ENCODE measurements at regions not wholly inside any gene's neighbourhood (a gene's known extent, or its start where the extent isn't known, plus 50 kb on each side); places are given as distances from the start of the nearest gene placed in this dataset.
"Not testable (repeated sequence)": the region's sequence is repeated elsewhere in the genome, so short reads cannot be mapped to it uniquely, and the experiment has no call there.

- DNase-seq = no peak
Observed at GRCh38 chr1:30101487-30102227, 621.7 kb downstream of the MATN1 start.

- no peak for DNase-seq
Observed at GRCh38 chr1:30101016-30101415, 622.4 kb downstream of the MATN1 start.

GRCh38 chr1:30100524-30100862, 622.9 kb downstream of the MATN1 start:
- DNase-seq = no peak

- DNase-seq = no peak
Observed at GRCh38 chr1:30099587-30100523, 623.5 kb downstream of the MATN1 start.

GRCh38 chr1:30097851-30098250, 625.5 kb downstream of the MATN1 start:
- DNase-seq = not testable (repeated sequence)

- no peak for DNase-seq
Observed at GRCh38 chr1:30095451-30096025, 627.8 kb downstream of the MATN1 start.

- no peak for DNase-seq
Observed at GRCh38 chr1:30095051-30095450, 628.3 kb downstream of the MATN1 start.

GRCh38 chr1:30092051-30092858, 631.1 kb downstream of the MATN1 start:
- DNase-seq = no peak

GRCh38 chr1:30090162-30090820, 633.1 kb downstream of the MATN1 start:
- DNase-seq = no peak

- DNase-seq = no peak
Observed at GRCh38 chr1:30089024-30089430, 634.4 kb downstream of the MATN1 start.

GRCh38 chr1:30088594-30088993, 634.8 kb downstream of the MATN1 start:
- DNase-seq = no peak

- no peak for DNase-seq
Observed at GRCh38 chr1:30087465-30087864, 635.9 kb downstream of the MATN1 start.

- DNase-seq = no peak
Observed at GRCh38 chr1:30085811-30086770, 637.3 kb downstream of the MATN1 start.

GRCh38 chr1:30084909-30085571, 638.3 kb downstream of the MATN1 start:
- DNase-seq = no peak

GRCh38 chr1:30083800-30084464, 639.5 kb downstream of the MATN1 start:
- peak; percentile 13 for DNase-seq

- no peak for DNase-seq
Observed at GRCh38 chr1:30081379-30082102, 641.8 kb downstream of the MATN1 start.

GRCh38 chr1:30075916-30076315, 647.5 kb downstream of the MATN1 start:
- not testable (repeated sequence) for DNase-seq

GRCh38 chr1:30068787-30069472, 654.5 kb downstream of the MATN1 start:
- DNase-seq = no peak

- DNase-seq = no peak
Observed at GRCh38 chr1:30064547-30064946, 658.8 kb downstream of the MATN1 start.
